NCI-H2171 (cell line): ENCODE measurements at regions not wholly inside any gene's neighbourhood (a gene's known extent, or its start where the extent isn't known, plus 50 kb on each side); places are given as distances from the start of the nearest gene placed in this dataset.
"Not testable (repeated sequence)": the region's sequence is repeated elsewhere in the genome, so short reads cannot be mapped to it uniquely, and the experiment has no call there.

Experiments used
- DNase-seq: peaks from one replicate; lab custom pipeline; 2025; lab: John Stamatoyannopoulos, UW

DNA sequence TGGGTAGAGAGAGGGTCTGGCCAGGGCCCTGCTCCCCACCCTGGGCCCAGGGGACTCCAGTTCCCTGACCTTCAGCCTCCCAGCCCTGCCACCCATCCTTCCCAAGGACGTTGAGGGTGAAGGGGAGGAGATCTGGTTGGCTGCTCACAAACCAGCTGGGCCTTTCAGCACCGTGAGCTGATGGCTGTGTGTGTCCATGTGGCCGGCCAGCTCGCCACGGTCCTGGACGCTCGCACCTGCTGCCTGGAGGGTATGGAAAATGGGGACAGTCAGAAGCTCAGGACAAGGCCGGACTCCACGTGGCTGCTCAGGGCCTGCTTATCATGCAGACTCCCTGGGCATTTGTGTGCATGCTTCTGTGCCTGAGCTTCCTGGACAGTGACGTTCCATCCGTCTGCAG is 110.3 kb downstream of the NPIPB11 start:
- DNase-seq: not testable (repeated sequence)

DNA sequence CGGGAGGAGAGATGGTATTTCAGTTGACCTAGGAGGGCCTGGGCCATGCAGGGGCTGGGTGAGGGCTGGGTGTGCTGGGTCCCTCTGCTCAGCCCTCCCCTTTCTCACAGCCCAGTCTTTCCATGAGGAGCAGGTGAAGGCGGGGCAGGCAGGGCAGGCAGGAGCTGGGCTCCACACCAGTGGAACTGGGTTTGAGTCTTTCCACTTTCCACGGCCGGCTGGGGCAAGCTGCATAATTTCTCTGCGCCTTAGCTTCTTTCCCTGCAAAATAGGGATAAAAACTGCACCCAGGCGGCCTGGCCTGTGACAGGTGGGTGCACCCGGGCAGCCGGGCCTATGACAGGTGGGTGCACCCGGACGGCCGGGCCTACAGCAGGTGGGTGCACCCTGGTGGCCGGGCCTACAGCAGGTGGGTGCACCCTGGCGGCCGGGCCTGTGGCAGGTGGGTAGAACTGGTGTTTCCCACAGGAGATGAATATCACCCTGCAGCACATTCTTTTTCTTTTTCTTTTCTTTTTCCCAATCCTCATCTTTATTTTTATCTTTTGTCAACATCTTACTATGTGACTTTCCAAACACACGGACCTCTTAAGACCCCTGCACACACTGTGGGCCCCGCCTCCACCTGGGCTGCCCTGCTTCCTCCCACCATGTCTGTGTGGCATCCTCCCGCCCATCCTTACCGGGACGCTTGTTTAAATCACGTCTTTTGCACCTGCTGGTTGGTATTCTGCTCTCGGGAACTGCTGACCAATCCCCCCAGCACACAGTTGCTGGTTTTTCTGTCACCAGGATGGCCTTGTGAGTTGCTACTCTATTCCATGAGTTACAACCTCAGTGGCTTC is 111.3 kb downstream of the NPIPB11 start:
- DNase-seq: not testable (repeated sequence)

DNA sequence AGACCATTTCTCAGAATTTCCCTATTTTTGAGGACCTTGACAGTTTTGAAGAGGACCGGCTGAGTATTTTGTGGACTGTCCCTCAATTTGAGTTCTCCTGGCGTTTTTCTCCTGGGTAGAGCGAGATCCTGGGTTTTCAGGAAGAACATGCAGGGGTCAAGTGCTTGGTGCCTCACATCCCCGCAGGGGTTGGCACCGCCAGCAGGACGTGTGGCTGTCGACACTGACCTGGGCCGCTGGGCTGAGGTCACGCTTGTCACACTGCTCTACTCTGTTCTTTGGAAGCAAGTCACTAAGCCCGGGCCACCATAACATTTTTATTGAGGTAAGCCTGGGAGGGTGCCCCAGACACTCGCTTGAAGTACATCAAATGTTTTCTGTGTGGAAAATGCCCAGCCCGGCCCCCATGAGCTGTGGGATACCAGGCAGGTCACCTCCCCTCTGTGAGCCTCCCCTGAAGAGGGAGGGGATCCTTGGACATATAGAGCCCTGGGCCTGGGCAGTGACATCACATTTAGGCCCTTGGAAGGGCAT is 112.0 kb downstream of the NPIPB11 start:
- not testable (repeated sequence) for DNase-seq

DNA sequence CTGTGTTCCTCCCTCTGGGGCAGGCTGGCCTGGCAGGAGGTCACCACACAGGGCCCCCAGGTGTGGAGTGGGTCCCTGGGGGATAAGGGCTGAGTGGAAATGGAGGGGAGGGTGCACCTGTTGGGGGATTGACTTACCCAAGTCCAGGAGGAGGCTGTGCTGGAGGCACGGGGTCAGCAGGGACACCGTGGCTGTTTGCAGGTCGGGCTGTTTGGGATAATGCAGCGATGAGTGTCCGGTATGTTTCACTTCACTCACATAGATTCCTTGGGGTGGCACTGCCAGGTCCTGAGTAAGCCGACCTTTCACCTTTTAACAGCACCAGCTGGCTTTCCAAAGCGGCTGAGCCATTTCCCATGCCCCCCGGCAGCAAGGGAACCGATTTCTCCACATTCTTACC is 113.0 kb downstream of the NPIPB11 start:
- not testable (repeated sequence) for DNase-seq

DNA sequence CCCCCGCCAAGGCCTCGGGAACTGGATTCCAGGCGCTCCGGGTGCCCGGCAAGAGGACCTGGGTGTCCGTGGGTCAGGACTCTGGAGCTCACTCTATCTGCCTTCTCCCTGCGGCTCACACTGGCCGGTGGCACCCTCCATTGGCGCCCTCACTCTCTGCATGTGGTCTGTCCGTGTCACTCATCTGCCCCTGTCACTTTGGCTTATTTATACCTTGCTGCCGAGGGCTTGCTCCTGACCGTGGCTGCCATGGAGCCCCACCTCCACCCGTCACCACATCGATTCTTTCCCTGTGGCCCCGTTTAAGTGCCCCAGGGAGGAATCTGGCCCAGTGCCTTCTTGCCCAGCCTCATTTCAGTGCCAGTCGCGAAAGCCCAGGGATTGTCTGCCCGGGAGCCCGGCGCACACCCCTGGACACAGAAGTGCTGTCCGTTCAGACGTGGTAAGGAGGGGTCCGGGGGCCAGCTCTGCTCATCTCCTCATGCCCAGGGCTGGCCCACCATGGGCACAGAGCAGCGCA is 113.5 kb downstream of the NPIPB11 start:
- DNase-seq: not testable (repeated sequence)

DNA sequence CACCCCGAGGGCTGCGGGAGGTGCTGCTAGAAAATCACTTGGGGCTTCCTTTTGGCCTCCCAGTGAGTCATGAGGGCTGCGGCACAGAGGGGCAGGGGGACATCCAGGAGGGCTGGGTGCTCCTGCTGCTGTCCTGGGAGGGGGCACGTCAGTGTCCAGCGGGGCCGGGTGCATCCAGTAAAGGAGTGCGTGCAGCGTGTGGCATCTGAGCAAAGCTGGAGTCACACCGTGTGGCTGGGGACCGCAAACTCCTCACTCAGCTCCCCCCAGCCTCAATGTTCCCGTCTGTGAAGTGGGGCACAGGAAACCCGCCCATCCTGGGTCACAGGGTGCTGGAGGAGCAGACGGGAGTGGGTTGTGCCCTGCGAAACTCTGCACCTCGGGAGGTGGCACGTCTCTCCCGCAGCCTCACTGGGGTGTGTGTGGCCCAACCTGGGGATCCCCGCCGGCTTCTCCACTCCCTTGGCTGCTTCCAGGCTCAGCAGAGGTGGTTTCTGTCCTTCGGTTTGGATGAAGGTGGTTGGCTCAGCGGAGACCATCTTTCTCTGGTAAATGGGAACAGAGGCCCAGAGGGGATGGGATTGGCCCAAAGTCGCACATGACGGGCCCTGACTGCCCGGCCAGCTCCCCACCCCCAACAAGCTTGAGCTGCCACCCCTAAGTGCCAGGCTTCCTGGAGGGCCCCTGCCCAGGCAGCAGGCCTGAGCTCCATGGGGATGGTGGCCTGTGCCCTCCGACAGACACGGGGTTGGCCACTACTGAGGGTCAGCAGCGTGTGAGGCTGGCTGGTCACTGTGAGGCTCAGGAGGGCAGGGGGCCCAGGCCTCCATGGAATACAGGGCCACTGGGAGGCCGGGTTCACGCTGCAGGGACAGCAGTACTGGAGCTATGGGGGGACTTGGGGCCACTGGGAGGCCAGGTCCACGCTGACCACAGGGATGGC is 114.9 kb downstream of the NPIPB11 start:
- not testable (repeated sequence) for DNase-seq

DNA sequence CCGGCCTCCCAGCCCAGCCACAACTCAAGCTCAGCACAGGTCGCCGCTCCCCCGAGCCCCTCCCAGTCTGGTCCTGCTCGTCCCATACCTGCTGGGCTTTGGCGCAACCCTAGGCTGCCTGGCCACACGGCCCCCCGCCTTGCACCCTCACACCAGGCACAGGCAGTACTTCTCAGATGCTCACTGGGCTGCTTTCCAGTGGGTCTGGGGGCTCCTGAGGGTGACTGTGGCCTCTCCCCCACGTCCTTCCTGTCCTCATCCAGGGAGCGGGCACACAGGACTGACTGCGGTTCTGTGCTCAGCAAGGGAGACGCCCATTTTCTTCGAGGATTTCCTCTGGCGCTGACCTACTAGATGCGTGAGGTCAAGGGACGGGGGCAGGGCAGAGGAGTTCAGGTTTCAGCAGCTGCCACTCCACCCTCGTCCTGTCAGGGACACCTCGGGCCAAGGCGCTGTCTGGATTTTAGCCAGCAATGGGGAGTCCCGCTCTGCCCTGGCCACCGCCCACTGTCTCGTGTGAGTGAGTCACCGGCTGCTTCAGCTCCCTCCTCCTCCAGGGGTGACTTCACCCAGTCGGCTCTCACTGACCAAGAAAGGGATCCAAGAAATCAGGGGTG is 115.8 kb downstream of the NPIPB11 start:
- no peak for DNase-seq

DNA sequence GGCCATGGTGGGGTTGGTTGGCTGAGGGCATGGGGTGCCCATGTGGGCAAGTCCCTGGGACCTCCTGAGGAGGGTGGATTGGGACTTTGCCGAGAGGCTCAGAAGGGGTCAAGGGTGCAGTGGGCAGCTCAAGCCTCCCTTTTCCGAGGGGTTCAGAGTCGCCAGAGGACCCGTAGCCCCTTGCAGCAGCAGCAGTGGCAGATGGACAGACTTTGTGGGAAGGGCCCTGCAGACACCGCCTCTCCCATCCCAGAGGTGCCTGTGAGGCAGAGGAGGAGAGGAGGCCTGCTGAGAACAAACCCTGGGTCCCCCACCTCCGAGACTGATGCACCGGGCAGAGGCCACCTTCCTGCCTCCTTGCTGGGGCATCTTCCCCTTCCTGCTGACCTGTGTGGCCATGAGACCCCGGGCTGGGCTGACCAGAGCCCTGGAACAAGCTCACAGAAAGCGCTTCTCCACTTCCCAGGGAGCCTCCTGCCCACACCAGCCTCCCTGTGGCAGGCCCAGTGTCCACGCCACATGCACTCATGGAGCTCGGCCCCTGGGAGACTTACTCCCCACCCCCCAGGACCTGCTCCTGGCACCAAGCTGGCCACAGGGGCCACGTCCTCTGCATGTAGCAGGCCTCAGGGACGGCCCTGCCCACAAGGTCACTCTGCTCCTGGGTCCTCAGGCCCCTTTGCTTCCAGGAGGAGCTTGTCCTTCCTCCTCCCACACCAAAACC is 116.8 kb downstream of the NPIPB11 start:
- not testable (repeated sequence) for DNase-seq

DNA sequence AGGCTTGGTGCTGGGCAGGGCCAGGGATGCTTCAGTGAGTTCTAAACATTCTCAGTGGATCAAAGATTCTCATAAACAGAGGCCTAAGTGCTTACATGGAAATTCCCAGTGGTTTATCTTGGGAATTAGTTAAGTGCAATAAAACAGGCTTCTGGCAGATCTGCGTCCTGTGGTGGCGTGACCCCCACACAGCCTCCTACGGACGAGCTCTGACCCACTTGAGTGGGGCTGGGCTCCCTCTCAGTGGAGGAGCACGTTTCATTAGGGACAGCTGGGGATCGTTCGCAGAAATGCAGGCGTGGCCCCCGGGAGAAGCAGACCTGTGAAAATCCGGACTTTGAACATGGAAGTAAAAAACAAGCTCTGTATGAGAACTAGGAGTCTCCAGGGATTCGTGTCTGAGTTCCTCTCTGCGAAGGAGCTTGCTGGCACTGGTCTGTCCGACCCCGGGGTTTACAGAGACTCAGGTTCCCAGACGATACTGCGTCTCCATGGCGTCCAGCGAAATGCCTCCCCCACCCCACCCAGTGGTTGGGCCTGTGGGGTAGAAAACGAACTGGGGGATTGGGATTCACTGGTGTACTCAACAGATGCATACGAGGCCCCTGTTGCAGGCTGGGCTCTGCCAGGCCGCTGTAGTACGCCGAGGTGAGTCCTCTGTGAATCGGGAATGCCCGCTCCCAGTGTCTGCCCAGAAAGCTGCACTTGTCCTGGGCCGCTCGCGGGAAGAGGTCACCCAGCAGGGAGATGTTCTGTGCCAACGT is 117.6 kb downstream of the NPIPB11 start:
- DNase-seq: not testable (repeated sequence)

DNA sequence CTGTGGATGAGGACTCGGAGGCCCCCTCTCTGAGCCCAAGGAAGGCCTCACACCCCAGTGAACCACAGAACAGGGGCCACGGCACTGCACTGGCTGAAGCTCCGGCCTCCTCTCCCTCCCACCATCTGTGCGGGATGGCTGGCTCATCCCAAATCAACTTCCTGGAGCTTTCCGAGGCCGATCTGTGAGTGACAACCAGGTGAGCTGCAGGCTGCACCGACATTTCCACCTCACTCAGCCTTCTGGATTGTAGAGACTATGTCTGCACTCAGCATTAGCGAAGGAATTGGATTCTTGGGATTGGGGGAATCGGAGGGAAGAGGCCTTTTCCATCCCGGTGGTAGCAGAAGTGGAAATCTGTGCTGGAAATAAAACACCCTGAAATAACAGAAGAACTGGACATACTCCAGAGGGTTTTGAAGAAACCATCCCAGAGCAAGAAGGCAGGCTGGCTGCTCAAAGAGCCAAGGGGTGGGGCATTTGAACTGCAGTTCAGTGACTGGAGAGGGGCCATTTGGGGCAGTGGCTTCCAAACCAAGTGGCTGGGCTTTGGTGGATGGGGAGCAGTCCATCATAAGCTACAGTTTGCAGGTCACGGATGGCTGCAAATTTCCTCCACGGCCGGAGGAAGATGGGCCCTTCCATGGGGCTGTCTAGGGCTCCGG is 118.5 kb downstream of the NPIPB11 start:
- not testable (repeated sequence) for DNase-seq

DNA sequence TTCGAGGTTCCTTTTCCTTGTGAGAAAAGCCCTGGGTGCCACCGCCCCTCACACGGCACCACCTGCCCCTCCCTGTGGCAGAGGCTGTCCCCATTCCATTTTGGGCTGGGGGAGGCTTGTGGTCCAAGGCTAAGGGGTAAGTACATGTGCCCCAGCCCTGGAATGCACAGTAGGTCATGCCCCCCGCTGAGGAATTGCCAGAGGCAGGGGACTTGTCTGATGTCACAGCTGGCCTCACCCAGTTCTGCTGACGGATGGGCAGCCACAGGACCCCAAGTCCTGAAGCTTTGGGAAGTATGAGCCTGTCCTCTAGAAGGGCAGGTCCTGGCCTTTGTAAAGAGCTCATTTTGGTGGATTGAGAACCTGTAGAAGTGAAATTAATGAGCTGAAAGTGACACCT is 119.3 kb downstream of the NPIPB11 start:
- DNase-seq: not testable (repeated sequence)

DNA sequence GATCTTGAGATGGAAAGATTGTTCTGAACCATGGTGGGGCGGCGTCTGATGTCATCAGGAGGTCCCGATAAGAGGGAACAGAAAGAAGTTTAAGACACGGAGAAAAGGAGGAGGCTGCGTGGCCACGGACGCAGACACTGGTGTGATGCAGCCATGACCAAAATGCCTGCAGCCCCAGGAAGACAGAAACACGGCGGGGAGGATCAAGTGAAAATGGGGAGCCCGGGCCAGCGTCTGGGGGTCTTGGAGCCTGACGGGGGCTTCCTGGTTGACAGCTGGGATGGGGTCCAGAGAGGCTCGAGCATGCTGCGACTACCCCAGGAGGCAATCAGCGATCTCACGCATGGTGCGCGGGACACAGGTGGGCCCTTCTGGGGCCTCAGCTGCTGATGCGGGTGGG is 119.7 kb downstream of the NPIPB11 start:
- DNase-seq: not testable (repeated sequence)

DNA sequence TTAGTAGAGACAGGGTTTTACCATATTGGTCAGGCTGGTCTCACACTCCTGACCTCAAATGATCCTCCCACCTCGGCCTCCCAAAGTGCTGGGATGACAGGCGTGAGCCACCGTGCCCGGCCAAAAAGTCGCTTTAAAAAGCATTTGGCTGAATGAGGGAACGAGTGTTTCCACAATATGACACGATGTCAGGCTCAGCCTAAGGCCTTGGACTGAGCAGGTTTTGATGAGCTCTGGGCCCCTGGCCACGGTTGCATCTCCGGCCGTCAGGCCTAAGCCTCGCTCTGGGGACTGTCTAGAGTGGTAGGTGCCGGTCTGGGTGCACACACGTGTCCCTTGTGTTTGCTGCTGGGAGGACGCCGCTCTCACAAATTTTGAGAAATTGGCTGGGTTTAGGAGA is 120.3 kb downstream of the NPIPB11 start:
- DNase-seq: not testable (repeated sequence)

DNA sequence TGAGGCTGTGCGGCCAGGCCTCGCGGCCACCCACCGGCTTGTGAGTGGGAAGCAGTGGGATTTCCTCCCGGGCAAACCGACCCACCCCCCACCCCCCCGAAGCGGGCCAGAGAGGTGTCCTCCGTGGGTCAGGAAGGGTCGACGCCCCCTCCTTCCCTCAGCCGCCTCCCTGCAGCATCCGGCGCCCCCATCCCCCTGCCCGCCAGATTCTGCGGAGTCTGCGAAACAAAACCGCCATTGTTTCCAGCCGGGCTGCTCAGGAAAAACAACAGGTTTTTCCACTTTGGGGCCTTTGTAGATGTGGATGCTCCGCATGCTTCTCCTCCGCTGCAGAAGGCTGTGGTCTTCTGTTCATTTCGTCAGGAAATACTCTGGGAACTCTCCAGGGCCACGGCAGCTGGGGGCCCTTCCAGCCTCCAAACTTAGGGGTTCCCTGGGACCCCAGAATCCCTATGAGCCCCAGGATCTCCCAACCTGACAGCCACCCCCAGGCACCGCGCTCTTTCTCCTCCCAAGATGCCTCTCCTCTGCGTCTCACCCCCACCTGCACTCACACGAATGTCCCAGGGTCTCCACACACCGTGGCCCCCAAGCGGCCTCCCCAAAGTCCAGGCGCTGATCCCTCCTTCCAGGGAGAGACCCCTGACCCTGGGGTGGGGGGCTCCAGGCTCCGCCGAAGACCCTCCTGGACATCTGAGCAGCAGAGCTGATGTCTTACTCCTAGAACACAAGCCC is 121.2 kb downstream of the NPIPB11 start:
- DNase-seq: not testable (repeated sequence)

DNA sequence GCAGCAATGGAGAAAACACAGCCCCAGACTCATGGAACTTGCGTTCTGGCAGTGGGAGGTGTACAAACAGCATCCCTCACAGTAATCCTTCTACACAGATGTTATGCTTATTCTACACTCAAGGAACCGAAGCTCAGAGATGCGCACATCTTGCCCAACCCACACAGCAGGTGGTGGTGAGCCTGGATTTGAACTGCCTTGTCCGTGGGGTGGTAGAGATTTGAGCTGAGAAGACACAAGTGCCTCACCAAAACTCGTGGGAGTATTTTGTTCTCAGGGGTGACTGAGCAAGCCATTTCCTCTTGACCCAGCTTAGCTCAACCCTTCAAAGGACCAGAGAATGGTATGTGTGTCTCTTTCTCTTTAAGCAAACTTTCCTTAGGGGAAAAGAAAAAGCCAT is 121.8 kb downstream of the NPIPB11 start:
- DNase-seq: not testable (repeated sequence)

DNA sequence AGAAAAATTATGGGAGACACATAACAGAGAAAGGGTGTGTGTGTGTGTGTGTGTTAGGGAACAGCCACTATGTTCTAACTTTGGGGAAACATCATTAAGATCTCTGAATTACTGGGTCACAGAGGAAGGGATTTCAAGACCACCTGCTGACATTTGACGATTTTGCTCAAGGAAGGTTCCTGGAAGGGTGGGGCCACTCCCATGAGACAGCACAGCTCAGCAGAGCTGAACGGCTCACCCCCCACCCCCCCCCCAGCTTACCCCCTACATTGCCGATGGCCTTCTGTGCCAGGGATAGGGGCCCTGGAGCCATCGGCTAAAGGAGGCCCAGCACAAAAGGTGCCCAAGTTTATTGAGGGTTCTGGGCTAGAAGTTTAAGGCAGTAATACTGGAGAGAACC is 122.4 kb downstream of the NPIPB11 start:
- not testable (repeated sequence) for DNase-seq

DNA sequence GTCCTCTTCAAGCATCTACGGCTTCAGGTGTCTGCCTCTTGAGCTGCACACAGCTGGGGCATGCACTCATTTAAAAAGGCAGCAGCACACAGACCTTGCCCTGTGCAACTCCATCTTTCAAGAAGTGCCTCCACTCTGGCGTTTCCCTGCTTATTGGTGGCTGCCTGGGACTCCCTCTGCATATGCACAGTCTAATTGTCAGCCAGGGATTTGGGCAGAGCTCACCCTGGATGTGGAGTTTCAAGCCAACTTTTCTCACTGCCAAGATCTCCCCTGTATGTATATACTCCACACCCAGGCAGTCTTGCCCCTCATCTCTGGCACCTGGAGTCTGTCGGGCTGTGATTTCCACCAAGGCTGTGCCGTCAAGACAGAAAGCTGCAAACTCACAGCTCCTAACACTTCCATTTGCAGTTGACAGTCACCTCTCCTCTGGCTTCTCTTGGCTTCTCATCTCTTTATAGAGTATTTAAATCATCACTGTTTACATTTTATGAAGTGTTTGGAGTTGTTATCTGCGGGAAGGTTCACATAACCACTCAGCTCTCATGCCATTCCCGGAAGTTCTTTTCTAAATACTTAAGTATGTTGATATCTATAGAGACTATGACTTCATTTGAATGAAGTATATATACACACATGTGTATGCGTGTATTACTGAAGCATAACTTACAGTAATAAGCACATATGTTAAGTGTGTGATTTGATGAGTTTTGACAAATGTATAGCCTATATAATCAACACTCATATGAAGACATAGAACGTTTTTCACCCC is 128.2 kb downstream of the NPIPB11 start:
- DNase-seq: not testable (repeated sequence)

DNA sequence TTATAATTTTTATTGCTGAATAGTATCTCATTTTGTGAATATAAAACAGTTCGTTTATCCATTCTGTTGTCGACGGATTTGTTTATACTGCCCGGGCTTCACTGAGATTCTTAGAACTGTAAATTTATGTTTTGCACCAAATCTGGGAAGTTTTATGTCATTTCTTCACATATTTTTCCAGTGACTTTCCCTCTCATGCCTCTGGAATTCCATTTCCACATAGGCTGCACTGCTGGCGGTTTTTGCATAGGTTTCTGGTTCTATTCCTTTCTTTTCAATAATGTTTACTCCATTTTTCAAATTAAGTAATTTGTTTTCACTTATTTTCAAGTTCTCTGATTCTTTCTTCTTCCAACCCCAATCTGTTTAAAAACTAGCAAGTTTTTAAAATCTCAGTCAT is 130.1 kb downstream of the NPIPB11 start:
- not testable (repeated sequence) for DNase-seq
